ENCODE measurements at regions not wholly inside any gene's neighbourhood (a gene's known extent, or its start where the extent isn't known, plus 50 kb on each side); places are given as distances from the start of the nearest gene placed in this dataset.

- no peak overlapping the region for H3K4me3 Mint-ChIP-seq
- no peaks in the 10 kb centered on the region for H3K4me1 Mint-ChIP-seq
- DNase-seq, result no peak
- no peaks in the 10 kb centered on the region for H3K9me3 Mint-ChIP-seq
- H3K27ac Mint-ChIP-seq, result peak overlapping the region; percentile 69
- H3K27me3 Mint-ChIP-seq (ENCODE audit: low read depth, poor library complexity), result peaks cover 8% of the 10 kb centered on the region
- TF ChIP-seq, protein P1, sequence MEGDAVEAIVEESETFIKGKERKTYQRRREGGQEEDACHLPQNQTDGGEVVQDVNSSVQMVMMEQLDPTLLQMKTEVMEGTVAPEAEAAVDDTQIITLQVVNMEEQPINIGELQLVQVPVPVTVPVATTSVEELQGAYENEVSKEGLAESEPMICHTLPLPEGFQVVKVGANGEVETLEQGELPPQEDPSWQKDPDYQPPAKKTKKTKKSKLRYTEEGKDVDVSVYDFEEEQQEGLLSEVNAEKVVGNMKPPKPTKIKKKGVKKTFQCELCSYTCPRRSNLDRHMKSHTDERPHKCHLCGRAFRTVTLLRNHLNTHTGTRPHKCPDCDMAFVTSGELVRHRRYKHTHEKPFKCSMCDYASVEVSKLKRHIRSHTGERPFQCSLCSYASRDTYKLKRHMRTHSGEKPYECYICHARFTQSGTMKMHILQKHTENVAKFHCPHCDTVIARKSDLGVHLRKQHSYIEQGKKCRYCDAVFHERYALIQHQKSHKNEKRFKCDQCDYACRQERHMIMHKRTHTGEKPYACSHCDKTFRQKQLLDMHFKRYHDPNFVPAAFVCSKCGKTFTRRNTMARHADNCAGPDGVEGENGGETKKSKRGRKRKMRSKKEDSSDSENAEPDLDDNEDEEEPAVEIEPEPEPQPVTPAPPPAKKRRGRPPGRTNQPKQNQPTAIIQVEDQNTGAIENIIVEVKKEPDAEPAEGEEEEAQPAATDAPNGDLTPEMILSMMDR (IDR thresholded peaks at IDR 0.05), result no peak
- H3K36me3 Mint-ChIP-seq (ENCODE audit: low read depth), result no peaks in the 10 kb centered on the region
Measured at GRCh38 chr9:107982001-107982400, 492.4 kb upstream of the KLF4 start.

GRCh38 chr9:107980984-107981383 lies 491.4 kb upstream of the KLF4 start:
- H3K27me3 Mint-ChIP-seq (ENCODE audit: low read depth, poor library complexity), result peaks cover 3% of the 10 kb centered on the region
- no peaks in the 10 kb centered on the region for H3K36me3 Mint-ChIP-seq (ENCODE audit: low read depth)
- H3K4me1 Mint-ChIP-seq, result no peaks in the 10 kb centered on the region
- no peak overlapping the region for H3K27ac Mint-ChIP-seq
- no peak for DNase-seq
- no peak overlapping the region for H3K4me3 Mint-ChIP-seq
- H3K9me3 Mint-ChIP-seq, result no peaks in the 10 kb centered on the region
- TF ChIP-seq, protein P1 (IDR thresholded peaks at IDR 0.05), result no peak

DNA sequence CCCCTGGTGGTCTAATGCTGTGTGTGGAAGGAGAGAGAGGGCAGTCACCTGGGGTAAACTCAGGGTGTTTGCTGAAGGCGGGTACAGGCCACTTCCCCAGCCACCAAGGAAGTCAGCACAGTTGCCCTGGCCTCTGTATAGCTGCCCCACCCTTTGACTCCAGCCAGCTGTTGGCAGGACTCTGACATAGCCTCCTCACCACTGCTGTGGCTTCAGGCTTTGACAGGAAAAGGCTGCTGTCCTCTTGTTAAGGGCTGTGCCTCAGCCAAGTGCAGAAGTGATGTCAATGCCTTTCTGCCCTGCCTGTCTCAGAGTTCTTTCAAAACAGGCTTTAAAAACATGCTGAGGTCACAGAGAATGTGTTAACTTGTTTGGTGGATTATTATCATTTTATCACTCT lies 487.2 kb upstream of the KLF4 start:
- TF ChIP-seq, protein P1 (IDR thresholded peaks at IDR 0.05), result no peak
- Mint-ChIP-seq H3K27me3 (ENCODE audit: low read depth, poor library complexity) (peaks cover 3% of the 10 kb centered on the region), H3K4me1 (peaks cover 5% of the 10 kb centered on the region), H3K27ac (no peak overlapping the region), H3K36me3 (ENCODE audit: low read depth) (no peaks in the 10 kb centered on the region), H3K4me3 (no peak overlapping the region), H3K9me3 (no peaks in the 10 kb centered on the region)
- DNase-seq, result no peak

DNA sequence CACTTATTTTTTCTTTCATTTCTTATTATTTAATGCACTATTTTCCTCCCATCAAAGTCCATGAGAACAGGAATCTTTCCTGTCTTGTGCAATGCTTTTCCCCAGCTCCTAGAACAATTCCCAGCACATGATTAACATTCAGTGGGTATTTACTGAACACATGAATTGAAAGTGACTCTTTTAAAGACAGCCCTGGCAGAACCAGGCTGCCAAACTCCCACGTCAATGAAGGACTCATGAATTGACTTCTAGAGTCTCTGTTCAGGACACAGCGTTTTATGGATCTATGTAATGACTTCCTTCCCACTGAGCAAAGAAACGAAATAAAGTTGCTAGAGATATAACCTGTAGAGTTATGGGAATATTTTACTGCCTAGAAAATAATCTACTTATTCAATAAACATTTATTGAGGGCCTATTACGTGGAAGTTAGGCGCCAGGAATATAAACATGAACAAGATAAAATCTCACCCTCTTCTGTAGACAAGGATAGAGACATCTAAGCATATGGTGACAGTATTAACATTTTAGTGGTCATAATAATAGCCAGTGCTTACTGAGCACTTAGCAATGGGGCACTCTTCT lies 485.9 kb upstream of the KLF4 start:
- H3K36me3 Mint-ChIP-seq (ENCODE audit: low read depth), result no peaks in the 10 kb centered on the region
- TF ChIP-seq, protein P1 (IDR thresholded peaks at IDR 0.05), result no peak
- no peak for DNase-seq
- peaks cover 5% of the 10 kb centered on the region for H3K4me1 Mint-ChIP-seq
- no peak overlapping the region for H3K27ac Mint-ChIP-seq
- H3K27me3 Mint-ChIP-seq (ENCODE audit: low read depth, poor library complexity), result peaks cover 3% of the 10 kb centered on the region
- H3K9me3 Mint-ChIP-seq, result no peaks in the 10 kb centered on the region
- no peak overlapping the region for H3K4me3 Mint-ChIP-seq

GRCh38 chr9:107973451-107973850 lies 483.9 kb upstream of the KLF4 start:
- TF ChIP-seq, protein P1 (IDR thresholded peaks at IDR 0.05), result no peak
- no peaks in the 10 kb centered on the region for H3K36me3 Mint-ChIP-seq (ENCODE audit: low read depth)
- H3K4me1 Mint-ChIP-seq, result peaks cover 21% of the 10 kb centered on the region
- H3K4me3 Mint-ChIP-seq, result no peak overlapping the region
- peaks cover 3% of the 10 kb centered on the region for H3K27me3 Mint-ChIP-seq (ENCODE audit: low read depth, poor library complexity)
- no peak overlapping the region for H3K27ac Mint-ChIP-seq
- DNase-seq, result no peak
- no peaks in the 10 kb centered on the region for H3K9me3 Mint-ChIP-seq

- peaks cover 3% of the 10 kb centered on the region for H3K27me3 Mint-ChIP-seq (ENCODE audit: low read depth, poor library complexity)
- no peaks in the 10 kb centered on the region for H3K36me3 Mint-ChIP-seq (ENCODE audit: low read depth)
- H3K9me3 Mint-ChIP-seq, result no peaks in the 10 kb centered on the region
- H3K27ac Mint-ChIP-seq, result no peak overlapping the region
- H3K4me1 Mint-ChIP-seq, result peaks cover 32% of the 10 kb centered on the region
- H3K4me3 Mint-ChIP-seq, result no peak overlapping the region
- TF ChIP-seq, protein P1 (IDR thresholded peaks at IDR 0.05), result no peak
- DNase-seq, result no peak
Measured at GRCh38 chr9:107972346-107972745, 482.8 kb upstream of the KLF4 start.

Data from nephron progenitor cell (in vitro differentiated cells).